ENCODE measurements at regions not wholly inside any gene's neighbourhood (a gene's known extent, or its start where the extent isn't known, plus 50 kb on each side); places are given as distances from the start of the nearest gene placed in this dataset.

DNA sequence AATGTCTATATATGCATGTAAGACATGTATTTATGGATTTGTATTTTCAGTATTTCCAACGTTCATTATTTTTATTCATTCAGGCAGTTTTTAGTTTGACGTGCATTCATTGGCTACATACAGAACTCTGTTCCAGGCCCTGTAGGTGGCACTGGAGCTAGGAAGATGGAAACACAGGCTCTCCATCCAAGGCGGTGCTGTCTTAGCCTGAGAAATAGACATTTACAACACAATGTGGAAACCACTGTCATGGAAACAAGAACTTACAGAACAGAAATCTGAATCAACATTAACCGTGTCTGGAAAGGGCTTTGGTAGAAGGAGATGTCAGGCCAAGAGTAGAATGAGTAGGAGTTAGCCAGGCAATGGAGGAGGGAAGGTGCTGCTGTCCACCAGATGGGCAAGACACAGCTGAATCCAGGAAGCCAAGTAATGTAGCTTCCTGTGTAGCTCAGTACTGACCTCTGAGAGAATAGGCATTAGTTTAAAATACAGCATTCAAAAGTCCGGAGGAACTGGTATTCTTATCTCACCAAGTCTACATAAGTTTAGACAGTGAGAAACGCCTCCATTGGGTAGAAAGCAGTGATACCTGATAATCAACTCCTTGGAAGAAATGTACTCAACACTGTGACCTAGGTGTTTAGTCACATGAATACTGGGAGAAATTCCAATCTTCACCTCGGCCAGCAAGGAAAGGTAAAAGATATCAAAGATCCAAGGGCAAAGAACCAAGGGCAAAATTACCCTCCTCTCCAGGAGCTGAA lies 388.6 kb upstream of the CDH6 start:
- DNase-seq (ENCODE audit: extremely low read depth in 1 of 11, low read depth in 9 of 11, low spot score in 4 of 11): peak in 3 of 11 donors; percentile 2 to 7 (median 6)

DNA sequence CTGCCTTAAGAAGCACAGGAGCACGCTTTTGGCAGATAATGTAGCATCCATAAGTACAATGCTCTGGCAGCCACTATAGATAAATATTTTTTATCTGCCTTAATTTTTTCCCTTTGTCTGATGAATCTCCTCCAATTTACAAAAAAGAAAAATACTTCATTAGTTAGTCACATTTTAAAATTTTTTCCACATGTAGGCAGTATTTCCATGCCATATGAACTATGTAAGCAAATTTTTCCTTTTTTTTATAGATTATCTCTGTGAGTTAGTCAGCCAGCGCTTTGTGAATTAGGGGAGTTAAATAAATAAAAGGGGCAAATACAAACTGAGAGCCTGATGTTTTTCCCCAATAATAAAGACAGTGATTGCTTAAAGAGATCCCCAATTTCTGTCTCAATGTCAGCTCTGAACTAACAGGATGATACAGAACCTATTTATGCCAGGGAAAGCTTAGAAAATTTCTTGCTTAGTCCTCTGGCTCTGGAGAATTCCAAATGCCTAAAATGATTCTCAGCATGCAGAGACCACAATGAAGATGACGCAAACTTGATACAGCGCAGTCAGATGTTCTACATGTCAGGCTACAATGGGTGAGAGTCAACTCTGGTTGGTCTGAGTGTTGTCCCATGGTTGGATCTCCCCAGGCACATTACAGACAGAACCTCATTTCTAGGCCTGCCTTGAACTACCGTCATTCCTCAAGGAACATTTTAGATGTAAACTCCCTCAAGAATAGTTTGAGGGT lies 390.4 kb upstream of the CDH6 start:
- DNase-seq (ENCODE audit: extremely low read depth in 1 of 11, low read depth in 9 of 11, low spot score in 4 of 11): no peak

- no peak for DNase-seq (ENCODE audit: extremely low read depth in 1 of 11, low read depth in 9 of 11, low spot score in 4 of 11)
These were observed 411.8 kb upstream of the CDH6 start for GRCh38 chr5:30781643-30782042.

DNA sequence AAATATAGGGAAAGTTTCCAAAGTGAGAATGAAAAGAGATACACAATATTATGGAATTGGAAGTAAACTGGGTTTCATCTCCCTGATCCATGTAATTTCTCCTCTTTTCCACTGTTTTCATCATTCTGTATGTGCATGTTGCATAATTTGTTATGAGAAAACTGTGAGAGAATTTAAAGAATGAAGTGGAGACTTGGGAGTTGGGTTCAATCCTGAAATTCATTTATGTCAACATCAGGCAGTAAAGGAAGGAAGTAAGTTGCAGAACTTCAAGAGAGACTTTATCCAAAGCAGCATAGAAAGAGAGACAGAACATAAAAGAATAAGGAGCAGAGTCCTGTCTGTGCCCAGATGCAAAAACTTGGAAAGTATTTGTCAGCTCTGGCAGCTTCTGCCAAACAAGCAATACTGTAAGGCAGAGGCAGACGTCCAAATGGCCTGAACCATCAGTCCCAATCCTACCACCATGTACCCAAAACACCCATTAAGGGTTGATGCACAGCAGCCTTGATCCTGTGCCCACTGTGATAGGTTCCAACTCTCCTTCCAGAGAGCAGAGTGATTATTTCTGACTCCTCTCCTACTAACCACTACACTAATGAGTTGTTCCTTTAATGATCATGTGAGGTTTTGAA lies 425.3 kb upstream of the CDH6 start:
- DNase-seq (ENCODE audit: extremely low read depth in 1 of 11, low read depth in 9 of 11, low spot score in 4 of 11): no peak

DNA sequence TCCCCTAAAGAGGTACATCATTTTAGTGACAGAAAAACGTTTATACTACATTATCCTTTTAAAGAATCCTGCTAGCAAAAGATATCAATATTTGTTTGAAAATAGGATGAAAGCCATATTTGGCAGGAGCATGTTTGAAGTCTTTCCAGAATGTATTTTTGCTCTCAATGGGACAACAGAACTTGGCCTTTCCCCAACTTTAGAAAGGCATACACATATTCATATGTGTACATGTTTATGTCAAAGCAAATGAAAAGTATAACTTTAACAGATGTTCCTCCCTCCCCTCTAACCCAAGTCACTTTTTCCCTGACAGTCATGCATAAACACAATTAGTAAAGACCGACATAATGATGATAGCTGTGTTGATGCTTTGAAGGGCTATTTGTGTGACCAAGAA lies 427.8 kb upstream of the CDH6 start:
- no peak for DNase-seq (ENCODE audit: extremely low read depth in 1 of 11, low read depth in 9 of 11, low spot score in 4 of 11)

DNA sequence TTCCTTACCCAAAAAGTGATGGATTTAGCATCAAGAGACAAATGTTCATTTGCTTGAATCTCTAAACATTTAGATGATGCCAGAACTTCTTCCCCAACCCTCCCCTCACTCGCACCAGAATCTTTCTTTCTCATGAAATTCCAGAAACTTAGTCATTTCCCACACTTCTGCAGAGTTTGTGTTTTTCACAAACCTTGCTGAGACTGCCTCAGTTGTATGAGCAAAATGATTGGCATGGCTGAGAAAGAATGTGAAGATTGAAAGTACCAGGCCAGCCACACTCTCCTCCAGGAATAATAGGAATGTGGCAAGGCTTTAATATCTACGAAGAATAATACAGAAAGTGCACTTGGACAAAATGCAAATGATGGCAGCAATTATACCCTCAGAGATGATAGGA lies 428.3 kb upstream of the CDH6 start:
- no peak for DNase-seq (ENCODE audit: extremely low read depth in 1 of 11, low read depth in 9 of 11, low spot score in 4 of 11)

DNA sequence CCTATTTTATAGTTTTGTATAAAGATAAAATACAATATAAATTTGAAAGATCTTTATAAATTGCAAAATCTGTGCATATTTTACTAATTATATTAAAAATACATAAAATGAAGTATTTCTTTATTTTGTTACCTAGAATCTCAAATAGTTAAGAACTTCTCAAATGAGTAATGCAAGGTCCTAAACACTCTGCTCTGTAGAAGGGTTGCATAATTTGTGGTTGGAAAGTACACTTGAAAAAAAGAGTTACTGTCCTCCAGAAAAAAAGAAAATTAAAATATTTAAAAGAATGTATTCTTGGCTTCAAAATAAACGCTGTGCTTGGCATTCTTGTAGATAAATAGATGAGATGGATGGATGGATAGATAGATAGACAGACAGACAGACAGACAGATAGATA lies 428.8 kb upstream of the CDH6 start:
- no peak for DNase-seq (ENCODE audit: extremely low read depth in 1 of 11, low read depth in 9 of 11, low spot score in 4 of 11)

DNA sequence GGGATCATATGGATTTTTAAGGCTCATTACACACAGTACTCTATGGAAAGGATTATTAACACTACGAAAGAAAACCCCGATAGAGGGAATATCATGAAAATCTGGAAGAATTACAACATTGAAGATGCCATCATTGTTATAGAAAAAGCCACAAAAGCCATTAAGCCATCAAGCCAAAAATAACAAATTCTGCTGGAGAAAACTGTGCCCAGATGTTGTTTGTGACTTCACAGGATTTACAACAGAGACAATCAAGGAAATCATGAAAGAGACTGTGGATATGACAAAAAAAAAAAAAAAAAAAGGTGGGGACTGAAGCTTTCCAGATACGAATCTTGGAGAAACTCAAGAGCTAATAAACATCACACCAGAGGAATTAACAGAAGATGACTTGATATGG lies 433.8 kb upstream of the CDH6 start:
- DNase-seq (ENCODE audit: extremely low read depth in 1 of 11, low read depth in 9 of 11, low spot score in 4 of 11): no peak

- DNase-seq (ENCODE audit: extremely low read depth in 1 of 11, low read depth in 9 of 11, low spot score in 4 of 11): no peak
These were observed 441.5 kb upstream of the CDH6 start for GRCh38 chr5:30752015-30752414.

GRCh38 chr5:30749971-30750370 lies 443.5 kb upstream of the CDH6 start:
- no peak for DNase-seq (ENCODE audit: extremely low read depth in 1 of 11, low read depth in 9 of 11, low spot score in 4 of 11)

- DNase-seq (ENCODE audit: extremely low read depth in 1 of 11, low read depth in 9 of 11, low spot score in 4 of 11): no peak
These were observed 446.1 kb upstream of the CDH6 start for GRCh38 chr5:30747412-30747811.

- no peak for DNase-seq (ENCODE audit: extremely low read depth in 1 of 11, low read depth in 9 of 11, low spot score in 4 of 11)
These were observed 456.8 kb upstream of the CDH6 start for GRCh38 chr5:30736669-30737068.

- DNase-seq (ENCODE audit: extremely low read depth in 1 of 11, low read depth in 9 of 11, low spot score in 4 of 11): no peak
These were observed 459.4 kb upstream of the CDH6 start for GRCh38 chr5:30734118-30734517.

DNA sequence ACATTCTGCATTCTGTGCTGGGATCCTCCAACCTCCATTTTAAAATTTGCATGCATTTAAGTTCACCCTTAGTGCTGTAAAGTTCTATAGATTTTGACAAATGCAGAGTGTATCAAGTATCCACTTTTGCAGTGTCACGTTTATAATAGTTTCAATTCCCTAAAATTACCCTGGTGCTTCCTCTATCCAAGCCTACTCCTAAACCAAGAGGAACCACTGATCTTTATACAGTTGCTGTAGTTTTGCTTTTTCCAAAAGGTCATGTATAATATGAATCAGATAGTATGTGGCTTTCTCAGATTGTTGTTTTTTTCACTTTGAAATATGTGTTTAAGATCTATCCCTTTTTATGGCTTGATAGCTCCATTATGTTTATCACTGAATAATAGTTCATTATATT lies 468.4 kb upstream of the CDH6 start:
- no peak for DNase-seq (ENCODE audit: extremely low read depth in 1 of 11, low read depth in 9 of 11, low spot score in 4 of 11)

DNA sequence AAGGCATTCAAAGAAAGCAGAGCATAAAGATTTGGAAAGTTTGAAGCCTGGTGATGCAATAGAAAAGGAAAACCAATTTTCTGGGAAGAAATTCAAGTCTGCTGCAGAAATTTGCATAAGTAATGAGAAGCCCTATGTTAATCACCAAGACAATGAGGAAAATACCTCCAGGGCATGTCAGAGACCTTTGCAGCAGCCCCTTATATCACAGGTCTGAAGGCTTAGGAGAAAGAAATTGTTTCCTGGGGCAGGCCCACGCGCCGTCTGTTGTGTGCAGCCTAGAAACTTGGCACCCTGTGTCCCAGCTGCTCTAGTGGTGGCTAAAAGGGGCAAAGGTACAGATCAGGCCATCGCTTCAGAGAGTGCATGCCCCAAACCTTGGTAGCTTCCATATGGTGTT lies 495.3 kb upstream of the CDH6 start:
- no peak for DNase-seq (ENCODE audit: extremely low read depth in 1 of 11, low read depth in 9 of 11, low spot score in 4 of 11)

DNA sequence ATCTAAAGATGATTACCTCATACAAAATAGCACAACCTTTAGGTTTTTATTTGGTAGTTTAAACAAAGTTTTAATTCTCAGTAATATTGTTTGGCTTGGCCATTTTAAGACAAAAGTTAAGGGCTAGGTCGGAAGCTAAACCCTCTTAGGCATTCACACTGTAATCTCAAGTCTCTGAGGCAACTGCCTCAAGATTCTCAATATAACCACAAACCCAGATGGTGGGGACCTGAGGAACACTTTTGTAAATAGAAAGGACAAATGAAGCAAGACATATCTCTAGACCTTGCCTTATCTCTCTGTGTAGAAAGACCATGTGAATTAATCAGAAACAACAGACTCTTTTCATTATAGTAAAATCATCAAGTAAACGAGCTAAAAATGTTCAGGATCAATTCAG lies 500.2 kb upstream of the CDH6 start:
- no peak for DNase-seq (ENCODE audit: extremely low read depth in 1 of 11, low read depth in 9 of 11, low spot score in 4 of 11)

GRCh38 chr5:30690931-30691330 lies 502.6 kb upstream of the CDH6 start:
- DNase-seq (ENCODE audit: extremely low read depth in 1 of 11, low read depth in 9 of 11, low spot score in 4 of 11): no peak

DNA sequence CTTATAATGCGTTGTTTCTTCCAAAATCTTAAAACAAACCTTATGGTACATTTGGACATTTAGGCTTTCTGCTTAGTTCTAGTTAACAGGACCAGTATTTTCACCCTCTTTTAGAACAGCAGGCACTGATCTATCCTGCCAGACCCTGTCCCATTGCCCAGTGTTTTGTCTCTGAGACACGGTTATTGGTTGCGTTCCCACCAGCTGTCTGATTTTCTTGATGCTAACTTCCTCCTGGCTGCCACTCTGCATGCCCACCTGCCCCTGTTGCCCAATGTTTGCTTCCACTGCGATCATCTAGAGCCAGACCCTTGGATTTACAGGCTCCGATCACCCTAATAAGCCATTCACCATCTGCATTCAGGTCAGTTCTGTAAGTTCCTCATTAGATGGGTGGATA lies 506.0 kb upstream of the CDH6 start:
- DNase-seq (ENCODE audit: extremely low read depth in 1 of 11, low read depth in 9 of 11, low spot score in 4 of 11): no peak

DNA sequence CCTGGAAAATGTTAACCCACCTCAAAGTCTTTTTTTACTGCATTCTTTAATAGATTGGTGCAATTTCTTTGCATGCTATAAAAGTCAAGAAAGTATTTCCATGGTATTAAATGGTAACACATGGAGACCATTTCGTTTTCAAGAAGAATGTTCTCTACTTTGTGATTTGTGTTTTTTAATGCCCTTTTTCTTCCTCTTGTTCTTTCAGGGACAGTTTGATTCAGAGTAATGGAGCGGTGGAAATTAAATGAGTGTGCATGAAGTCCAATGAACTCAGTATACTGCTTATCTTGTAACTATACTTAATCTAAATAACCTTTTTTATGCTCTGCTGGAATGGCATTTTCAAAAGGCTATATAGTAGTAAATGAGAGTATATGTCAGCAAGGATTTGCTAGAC lies 507.0 kb upstream of the CDH6 start:
- no peak for DNase-seq (ENCODE audit: extremely low read depth in 1 of 11, low read depth in 9 of 11, low spot score in 4 of 11)

DNA sequence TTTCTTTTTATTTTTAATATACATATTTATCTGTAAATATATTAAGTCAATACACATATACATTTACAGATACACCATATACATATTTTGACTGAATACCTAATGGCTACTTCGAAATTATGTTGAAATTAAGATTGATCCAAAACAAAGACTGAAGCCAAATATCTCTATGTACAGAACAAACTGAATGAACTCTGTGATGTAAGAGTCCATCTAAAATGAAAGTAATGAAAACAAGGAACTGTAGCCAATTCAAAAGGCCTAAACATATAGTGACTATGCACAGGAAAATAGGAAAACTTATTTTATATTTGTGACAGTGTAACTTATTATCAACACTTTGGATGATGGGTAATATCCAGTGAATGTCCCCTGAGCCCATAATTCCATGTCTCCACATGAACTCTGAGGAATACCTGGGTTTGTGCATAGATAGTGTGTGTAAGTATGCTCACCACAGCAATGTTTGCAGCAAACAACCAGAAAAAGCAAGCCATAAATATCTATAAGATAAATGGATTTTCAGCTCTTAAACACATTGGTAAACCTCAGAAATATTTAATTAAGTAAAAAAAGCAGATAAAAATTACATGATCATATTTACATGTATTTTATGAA lies 517.2 kb upstream of the CDH6 start:
- DNase-seq (ENCODE audit: extremely low read depth in 1 of 11, low read depth in 9 of 11, low spot score in 4 of 11): no peak
